ENCODE measurements at regions not wholly inside any gene's neighbourhood (a gene's known extent, or its start where the extent isn't known, plus 50 kb on each side); places are given as distances from the start of the nearest gene placed in this dataset.
"Not testable (repeated sequence)": the region's sequence is repeated elsewhere in the genome, so short reads cannot be mapped to it uniquely, and the experiment has no call there.

DNA sequence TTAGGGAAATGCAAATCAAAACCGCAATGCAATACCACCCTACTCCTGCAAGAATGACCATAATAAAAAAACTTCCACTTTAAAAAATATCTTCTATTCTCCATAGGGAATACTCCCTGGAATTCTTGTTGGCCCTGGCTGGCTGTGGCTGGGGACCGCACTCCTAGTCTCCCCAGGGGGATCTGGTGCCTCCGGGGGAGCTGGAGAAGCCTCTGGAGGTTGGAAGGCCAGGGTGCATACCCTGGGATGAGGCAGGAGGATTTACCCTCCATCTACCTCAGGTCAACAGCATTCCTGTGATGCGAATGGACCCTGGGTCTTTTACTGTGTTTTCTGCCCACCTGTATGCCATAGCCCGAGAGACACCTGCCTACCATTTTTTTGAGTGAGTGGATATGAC, 120.0 kb upstream of the ZNF536 start:
- no peak overlapping the region for H3K4me3 ChIP-seq (ENCODE audit: low read depth, low read length)
- no peak for DNase-seq (ENCODE audit: low read depth)
- TF ChIP-seq, protein P1, sequence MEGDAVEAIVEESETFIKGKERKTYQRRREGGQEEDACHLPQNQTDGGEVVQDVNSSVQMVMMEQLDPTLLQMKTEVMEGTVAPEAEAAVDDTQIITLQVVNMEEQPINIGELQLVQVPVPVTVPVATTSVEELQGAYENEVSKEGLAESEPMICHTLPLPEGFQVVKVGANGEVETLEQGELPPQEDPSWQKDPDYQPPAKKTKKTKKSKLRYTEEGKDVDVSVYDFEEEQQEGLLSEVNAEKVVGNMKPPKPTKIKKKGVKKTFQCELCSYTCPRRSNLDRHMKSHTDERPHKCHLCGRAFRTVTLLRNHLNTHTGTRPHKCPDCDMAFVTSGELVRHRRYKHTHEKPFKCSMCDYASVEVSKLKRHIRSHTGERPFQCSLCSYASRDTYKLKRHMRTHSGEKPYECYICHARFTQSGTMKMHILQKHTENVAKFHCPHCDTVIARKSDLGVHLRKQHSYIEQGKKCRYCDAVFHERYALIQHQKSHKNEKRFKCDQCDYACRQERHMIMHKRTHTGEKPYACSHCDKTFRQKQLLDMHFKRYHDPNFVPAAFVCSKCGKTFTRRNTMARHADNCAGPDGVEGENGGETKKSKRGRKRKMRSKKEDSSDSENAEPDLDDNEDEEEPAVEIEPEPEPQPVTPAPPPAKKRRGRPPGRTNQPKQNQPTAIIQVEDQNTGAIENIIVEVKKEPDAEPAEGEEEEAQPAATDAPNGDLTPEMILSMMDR (IDR thresholded peaks at IDR 0.05; ENCODE audit: insufficient read depth, low read depth, low read length, missing control alignments), result no peak

DNA sequence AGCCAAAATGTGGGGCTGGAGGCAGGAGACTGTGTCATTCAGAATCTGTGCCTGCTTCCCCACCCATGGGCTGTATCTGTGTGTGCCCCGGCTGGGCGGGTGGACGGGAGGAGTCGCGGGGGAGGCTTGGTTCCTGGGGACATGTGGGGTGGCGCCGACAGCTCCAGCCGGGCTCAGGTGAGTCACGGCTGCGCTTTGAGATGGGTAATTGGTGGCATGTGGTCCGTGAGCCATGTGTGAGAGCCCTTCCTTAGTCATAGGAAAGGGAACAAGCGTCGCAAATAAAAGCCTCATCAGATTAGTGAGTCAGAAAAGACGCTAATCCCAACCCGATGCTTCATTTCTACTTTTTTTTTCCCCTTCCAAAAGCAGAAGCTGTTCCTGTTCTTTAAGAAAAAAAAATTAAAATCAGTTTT, 118.6 kb upstream of the ZNF536 start:
- TF ChIP-seq, protein P1 (IDR thresholded peaks at IDR 0.05; ENCODE audit: insufficient read depth, low read depth, low read length, missing control alignments), result no peak
- no peak for DNase-seq (ENCODE audit: low read depth)
- H3K4me3 ChIP-seq (ENCODE audit: low read depth, low read length), result no peak overlapping the region

DNA sequence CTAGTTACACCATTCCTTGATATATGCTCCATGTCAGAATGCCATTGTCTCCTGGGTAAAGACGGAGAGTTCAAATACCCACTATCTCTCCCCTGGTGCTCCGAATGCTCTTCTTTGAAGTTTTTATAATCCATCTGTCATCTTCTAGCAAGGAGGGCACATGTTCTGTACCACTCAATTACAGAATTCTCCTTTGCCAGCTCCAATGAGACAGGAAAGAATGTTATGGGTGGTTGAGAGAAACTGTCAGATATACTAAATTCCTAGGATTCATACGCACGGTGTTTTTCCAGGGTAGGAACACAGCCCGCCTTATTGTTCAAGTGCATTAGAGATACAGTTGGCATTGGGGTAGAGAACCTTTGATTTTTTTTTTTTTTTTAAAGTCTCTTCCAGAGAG, 118.0 kb upstream of the ZNF536 start:
- TF ChIP-seq, protein P1 (IDR thresholded peaks at IDR 0.05; ENCODE audit: insufficient read depth, low read depth, low read length, missing control alignments), result no peak
- DNase-seq (ENCODE audit: low read depth), result no peak
- H3K4me3 ChIP-seq (ENCODE audit: low read depth, low read length), result no peak overlapping the region

DNA sequence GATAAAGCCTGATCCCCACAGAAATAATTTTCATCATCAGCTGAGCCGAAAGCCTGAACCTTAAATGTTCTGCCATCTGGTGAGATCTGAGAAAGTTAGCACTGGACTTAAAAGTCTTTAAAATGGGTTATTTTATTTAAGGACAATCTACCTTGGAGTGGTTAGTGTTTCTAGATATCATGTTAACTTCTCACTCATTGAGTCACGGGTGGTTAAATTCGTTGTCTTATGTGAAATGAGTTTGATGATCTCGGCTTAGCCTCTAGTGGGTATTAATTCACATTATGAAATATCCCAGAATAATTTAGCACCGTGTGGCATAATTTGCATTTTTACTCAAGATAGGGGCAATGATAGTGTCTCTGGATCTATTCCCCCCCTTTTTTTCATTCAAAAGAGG, 117.4 kb upstream of the ZNF536 start:
- H3K4me3 ChIP-seq (ENCODE audit: low read depth, low read length), result no peak overlapping the region
- no peak for DNase-seq (ENCODE audit: low read depth)
- TF ChIP-seq, protein P1 (IDR thresholded peaks at IDR 0.05; ENCODE audit: insufficient read depth, low read depth, low read length, missing control alignments), result no peak

DNA sequence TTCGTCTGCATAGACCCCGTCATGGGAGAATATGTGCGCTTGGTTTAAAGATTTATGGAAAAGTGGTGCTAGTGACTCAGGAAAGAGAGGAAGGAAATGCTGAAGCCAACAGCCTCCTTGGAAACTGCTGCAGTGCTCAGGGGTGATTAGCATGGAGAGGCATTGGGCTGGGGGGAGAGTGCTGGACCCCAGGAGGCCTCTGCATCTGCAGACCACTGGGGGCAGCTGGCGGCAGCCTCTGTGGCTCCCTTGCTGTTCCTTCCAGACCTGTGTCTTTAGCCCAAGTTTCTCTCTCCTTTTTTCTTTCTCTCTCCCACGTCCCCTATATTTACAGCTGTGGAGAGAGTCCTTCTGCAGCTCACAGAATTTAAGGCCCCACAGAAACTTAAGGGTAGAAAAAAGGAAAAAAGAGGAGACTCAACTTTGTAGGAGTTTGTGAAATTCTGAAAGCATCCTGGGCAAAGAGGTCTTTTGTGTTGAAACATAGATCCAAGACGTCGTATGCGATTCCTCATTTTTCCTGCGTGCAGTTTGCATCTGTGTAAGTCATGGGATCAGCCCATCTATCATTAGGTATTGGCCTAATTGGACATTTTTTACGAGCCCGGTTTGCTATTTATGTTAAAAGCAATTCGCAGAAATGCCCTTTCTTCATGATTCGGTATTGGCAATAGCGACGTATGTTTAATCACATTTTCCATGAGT, 116.2 kb upstream of the ZNF536 start:
- DNase-seq (ENCODE audit: low read depth), result no peak
- no peak overlapping the region for H3K4me3 ChIP-seq (ENCODE audit: low read depth, low read length)
- TF ChIP-seq, protein P1 (IDR thresholded peaks at IDR 0.05; ENCODE audit: insufficient read depth, low read depth, low read length, missing control alignments), result no peak

DNA sequence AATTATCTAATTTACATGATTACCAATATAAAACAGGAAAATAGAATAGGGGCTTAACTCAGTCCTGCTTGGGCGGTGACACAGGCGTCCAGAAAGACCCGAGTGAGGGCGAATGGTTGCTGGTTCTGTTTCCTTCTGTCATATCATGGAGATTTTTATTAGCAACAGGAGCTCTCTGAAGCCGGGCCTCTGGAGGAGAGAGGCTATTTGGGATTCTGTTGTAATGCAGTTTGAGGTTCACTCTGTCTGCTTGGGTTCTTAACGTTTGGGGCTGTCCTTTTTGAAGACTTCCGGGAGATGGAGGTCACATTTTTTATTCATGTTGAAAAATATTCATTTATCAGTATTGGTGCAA, 115.7 kb upstream of the ZNF536 start:
- no peak overlapping the region for H3K4me3 ChIP-seq (ENCODE audit: low read depth, low read length)
- TF ChIP-seq, protein P1 (IDR thresholded peaks at IDR 0.05; ENCODE audit: insufficient read depth, low read depth, low read length, missing control alignments), result no peak
- DNase-seq (ENCODE audit: low read depth), result no peak

DNA sequence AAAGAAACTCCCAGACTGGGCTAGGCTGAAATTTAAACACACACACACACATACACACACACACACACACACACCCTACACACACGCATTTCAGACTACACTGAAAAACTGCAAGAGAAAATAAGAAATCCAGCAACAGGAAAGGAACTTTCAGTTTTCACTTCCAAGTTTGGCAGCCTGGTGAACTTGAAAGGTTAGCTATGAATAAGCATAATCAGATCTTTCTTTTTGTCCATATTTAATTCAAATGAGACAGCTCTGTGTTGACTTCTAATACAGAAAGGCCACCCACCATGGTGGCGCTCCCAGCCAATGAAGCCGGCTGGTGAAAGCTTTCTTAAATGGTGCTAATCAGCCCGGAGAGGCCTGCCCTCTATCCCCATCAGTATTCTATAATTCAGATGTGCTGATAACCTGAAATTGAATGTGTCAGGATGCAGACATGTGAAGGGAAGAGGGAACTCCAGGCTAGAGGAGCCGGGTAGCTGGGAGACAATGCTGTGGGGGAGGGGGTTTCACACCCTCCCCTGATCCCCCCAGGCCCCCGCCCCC, 108.3 kb upstream of the ZNF536 start:
- no peak overlapping the region for H3K4me3 ChIP-seq (ENCODE audit: low read depth, low read length)
- TF ChIP-seq, protein P1 (IDR thresholded peaks at IDR 0.05; ENCODE audit: insufficient read depth, low read depth, low read length, missing control alignments), result no peak
- DNase-seq (ENCODE audit: low read depth), result no peak

DNA sequence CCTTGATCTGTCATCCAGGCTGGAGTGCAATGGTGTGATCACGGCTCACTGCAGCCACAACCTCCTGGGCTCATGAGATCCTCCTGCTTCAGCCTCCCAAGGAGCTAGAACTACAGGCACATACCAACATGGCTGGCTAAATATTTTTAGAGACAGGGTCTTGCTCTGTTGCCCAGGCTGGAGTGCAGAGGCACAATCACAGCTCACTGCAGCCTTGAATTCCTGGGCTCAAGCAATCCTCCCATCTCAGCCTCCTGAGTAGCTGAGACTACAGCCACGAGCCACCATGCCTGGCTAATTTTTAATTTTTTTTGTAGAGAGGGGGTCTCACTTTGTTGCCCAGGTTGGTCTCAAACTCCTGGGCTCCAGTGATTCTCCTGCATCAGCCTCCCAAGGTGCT, 106.3 kb upstream of the ZNF536 start:
- not testable (repeated sequence) for DNase-seq (ENCODE audit: low read depth); H3K4me3 ChIP-seq (ENCODE audit: low read depth, low read length)
